ENCODE measurements at regions not wholly inside any gene's neighbourhood (a gene's known extent, or its start where the extent isn't known, plus 50 kb on each side); places are given as distances from the start of the nearest gene placed in this dataset.

GRCh38 chr2:150091846-150092245 is 395.6 kb downstream of the RND3 start:
- Histone ChIP-seq H3K27ac (no peak overlapping the region), H3K27me3 (replicated peaks; ENCODE audit: insufficient read depth) (no peaks in the 10 kb centered on the region), H3K36me3 (no peaks in the 10 kb centered on the region), H3K4me1 (ENCODE audit: control insufficient read depth in 1 of 2, low read depth in 2 of 2) (no peaks in the 10 kb centered on the region), H3K9me3 (no peaks in the 10 kb centered on the region), H3K4me3 (no peak overlapping the region)
- no peak for DNase-seq (ENCODE audit: low spot score)
- no peak for TF ChIP-seq CTCF (IDR thresholded peaks at IDR 0.05)
- no peak for ATAC-seq (ENCODE audit: insufficient number of reproducible peaks, low FRiP score, low read depth)

- no peak for TF ChIP-seq CTCF (IDR thresholded peaks at IDR 0.05)
These were observed 397.4 kb downstream of the RND3 start for GRCh38 chr2:150090031-150090430.

GRCh38 chr2:150088538-150088937 is 398.9 kb downstream of the RND3 start:
- Histone ChIP-seq H3K9me3 (peaks cover 5% of the 10 kb centered on the region), H3K4me1 (ENCODE audit: control insufficient read depth in 1 of 2, low read depth in 2 of 2) (no peaks in the 10 kb centered on the region), H3K4me3 (no peak overlapping the region), H3K27me3 (replicated peaks; ENCODE audit: insufficient read depth) (no peaks in the 10 kb centered on the region), H3K27ac (no peak overlapping the region), H3K36me3 (no peaks in the 10 kb centered on the region)
- no peak for ATAC-seq (ENCODE audit: insufficient number of reproducible peaks, low FRiP score, low read depth)
- DNase-seq (ENCODE audit: low spot score), result no peak
- TF ChIP-seq CTCF (IDR thresholded peaks at IDR 0.05), result no peak

More at GRCh38 chr2:150090031-150090430, 397.4 kb downstream of the RND3 start:
- H3K9me3 ChIP-seq, result peaks cover 5% of the 10 kb centered on the region
- H3K27ac ChIP-seq, result no peak overlapping the region
- DNase-seq (ENCODE audit: low spot score) (no peak), ATAC-seq (ENCODE audit: insufficient number of reproducible peaks, low FRiP score, low read depth) (no peak)
- H3K36me3 ChIP-seq, result no peaks in the 10 kb centered on the region
- no peak overlapping the region for H3K4me3 ChIP-seq
- H3K27me3 ChIP-seq (replicated peaks; ENCODE audit: insufficient read depth), result no peaks in the 10 kb centered on the region
- H3K4me1 ChIP-seq (ENCODE audit: control insufficient read depth in 1 of 2, low read depth in 2 of 2), result no peaks in the 10 kb centered on the region

- Histone ChIP-seq H3K27me3 (replicated peaks; ENCODE audit: insufficient read depth) (no peaks in the 10 kb centered on the region), H3K4me3 (no peak overlapping the region), H3K36me3 (no peaks in the 10 kb centered on the region), H3K9me3 (peaks cover 5% of the 10 kb centered on the region), H3K27ac (no peak overlapping the region), H3K4me1 (ENCODE audit: control insufficient read depth in 1 of 2, low read depth in 2 of 2) (no peaks in the 10 kb centered on the region)
- TF ChIP-seq CTCF (IDR thresholded peaks at IDR 0.05), result no peak
- DNase-seq (ENCODE audit: low spot score) (no peak), ATAC-seq (ENCODE audit: insufficient number of reproducible peaks, low FRiP score, low read depth) (no peak)
These were observed 402.0 kb downstream of the RND3 start for GRCh38 chr2:150085478-150085877.

- Histone ChIP-seq H3K27me3 (replicated peaks; ENCODE audit: insufficient read depth) (no peaks in the 10 kb centered on the region), H3K9me3 (peaks cover 5% of the 10 kb centered on the region), H3K4me1 (ENCODE audit: control insufficient read depth in 1 of 2, low read depth in 2 of 2) (no peaks in the 10 kb centered on the region), H3K4me3 (no peak overlapping the region), H3K36me3 (no peaks in the 10 kb centered on the region), H3K27ac (no peak overlapping the region)
- ATAC-seq (ENCODE audit: insufficient number of reproducible peaks, low FRiP score, low read depth) (no peak), DNase-seq (ENCODE audit: low spot score) (no peak)
- TF ChIP-seq CTCF (IDR thresholded peaks at IDR 0.05), result no peak
These were observed 405.5 kb downstream of the RND3 start for GRCh38 chr2:150081775-150082481.

Data from thoracic aorta (tissue), 2 donors.